GM19351 (cell line): ENCODE measurements at regions not wholly inside any gene's neighbourhood (a gene's known extent, or its start where the extent isn't known, plus 50 kb on each side); places are given as distances from the start of the nearest gene placed in this dataset.

Source experiments
- ATAC-seq: cut with Tn5 transposase; IDR thresholded peaks from one replicate; pipeline ENCODE4 v1.9.1; 2021; ENCODE audit warnings: mild to moderate bottlenecking, moderate library complexity; ENCODE audit not compliant: unreplicated experiment

DNA sequence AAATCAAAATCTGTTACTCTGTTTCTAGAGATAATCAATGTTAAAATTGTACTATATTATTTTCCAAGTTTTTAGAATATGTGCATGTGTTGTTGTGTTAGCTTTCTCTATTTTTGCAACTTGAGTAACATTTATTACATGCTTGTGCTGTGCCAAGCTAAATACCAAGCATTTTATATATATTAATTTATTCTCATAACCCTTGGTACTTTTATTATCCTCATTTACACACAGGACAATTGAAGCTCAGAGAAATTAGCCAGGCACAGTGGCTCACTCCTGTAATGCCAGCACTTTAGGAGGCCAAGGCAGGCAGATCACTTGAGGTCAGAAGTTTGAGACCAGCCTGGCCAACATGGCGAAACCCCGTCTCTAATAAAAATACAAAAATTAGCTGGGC is 254.0 kb upstream of the DMRT1 start:
- no peak for ATAC-seq

DNA sequence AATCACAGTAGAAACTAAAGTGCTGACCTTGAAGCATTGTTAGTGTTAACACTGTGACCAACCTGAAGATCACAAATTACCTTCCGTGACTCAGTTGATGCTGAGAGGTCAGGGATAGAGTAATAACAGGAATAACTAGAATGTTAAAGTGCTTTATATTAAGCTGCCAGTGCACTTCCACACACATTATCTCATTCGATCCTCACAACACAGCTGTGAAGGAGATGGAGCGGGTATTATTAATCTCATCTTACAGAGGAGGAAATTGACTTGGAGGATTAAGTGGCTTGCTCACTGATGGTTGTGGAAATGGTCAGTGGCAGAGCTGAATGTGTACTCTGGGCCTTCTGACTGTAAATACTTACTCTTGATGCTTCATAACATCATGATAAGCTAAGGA is 252.5 kb upstream of the DMRT1 start:
- no peak for ATAC-seq

DNA sequence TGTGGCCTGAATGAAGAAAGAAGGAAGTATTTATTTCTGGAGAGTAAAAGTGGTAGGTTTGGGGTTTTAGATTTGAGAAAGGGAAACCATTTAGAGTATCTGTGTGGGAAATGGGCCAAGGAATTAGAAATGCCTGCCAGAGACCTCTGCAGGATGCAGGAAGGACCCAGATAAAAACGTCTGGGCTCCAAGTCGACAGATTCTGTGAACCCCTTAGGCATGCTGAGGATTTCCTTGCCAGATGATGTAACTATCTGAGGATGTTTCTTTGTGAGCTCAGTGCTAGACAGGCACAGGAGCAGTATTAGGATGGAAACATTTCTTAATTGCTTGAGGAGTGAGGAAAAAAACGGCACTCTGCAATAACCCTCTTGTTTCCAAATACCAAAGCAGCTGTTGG is 251.8 kb upstream of the DMRT1 start:
- no peak for ATAC-seq

DNA sequence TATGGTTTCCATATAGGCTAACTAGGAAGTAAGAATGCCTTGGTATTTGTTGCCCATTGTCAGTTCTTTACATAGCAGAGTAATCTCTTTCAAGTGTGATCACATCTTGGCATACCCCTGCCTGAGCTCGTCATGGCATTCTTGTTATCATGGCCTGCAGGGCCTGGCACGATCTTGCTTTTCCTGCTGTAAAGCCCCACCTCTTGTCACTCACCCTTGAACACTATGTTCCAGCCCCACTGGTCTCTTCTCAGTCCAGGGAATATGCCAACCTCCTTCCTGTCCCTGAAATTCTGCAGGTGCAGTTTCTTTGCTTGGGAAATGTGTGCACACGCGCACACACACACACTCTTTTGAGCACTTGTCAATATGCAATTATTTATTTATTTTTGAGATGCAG is 250.2 kb upstream of the DMRT1 start:
- no peak for ATAC-seq

DNA sequence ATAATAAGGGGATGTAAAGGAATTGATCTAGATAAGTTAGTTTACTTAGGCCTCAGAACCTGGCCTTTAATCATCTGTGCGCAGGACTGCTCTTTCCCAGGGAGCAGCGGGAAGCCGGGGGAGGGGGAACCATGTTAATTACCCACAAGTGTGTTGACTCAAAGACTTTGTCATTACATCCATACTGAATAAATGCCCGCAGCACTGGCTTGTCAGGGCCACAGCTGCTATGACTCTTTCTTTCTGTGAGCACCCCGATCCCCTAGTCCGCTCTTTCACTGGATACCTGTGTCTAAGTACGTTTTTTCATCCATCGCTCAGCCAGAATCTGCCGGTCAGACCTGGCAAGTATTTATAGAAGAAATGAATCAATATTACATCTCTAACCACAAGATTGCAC is 249.3 kb upstream of the DMRT1 start:
- ATAC-seq, result no peak

DNA sequence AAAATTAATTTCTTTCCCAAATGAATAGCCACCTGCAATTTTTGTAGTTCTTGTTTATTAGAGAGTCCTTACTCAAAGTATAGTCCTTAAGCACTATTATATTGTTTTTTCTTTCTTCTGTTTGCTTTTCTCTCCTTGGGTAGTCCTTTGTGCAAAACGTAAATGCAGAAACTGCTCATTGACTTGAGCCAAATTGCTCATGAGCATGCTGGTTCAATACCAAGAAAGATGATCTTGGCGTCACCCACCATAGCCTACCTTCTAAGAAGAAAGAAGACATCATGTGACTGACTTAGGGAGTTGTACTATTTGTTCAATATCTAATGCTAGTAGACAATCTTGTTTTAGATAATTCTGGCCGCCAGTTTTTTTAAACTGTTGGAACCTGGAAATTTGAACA is 248.8 kb upstream of the DMRT1 start:
- ATAC-seq, result no peak

DNA sequence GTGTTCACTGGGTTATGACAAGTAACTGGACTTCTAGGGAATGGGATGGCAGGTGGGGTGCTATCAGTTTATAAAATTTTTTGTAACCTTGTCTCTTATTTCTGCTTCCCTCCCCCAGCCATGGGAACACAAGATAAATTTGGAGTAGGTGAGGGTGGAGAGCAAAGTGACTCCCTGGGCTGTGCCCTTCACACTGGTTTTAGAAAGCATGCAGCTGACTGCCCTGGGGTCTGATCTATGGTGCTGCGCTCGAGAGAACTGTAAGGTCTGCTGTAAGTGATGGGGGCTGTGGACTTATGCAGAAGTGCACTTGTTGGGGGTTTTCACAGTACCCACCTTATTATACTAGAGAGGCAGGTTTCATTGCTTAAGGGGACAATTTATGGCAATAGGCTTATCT is 247.7 kb upstream of the DMRT1 start:
- no peak for ATAC-seq

DNA sequence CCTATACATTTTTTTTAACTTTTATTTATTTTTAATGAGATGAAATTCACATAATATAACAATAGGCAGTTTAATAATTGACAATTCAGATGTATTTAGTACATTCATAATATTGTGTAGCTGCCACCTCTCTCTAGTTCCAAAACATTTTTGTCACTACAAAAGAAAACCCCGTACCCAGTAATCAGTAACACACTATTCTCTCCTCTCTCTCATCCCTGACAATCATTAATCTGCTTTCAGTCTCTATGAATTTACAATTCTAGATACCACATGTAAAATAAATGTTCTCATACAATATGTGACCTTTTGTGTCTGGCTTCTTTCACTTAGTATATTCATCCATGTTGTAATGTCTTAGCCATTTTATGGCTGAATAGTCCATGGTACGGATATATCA is 244.8 kb upstream of the DMRT1 start:
- ATAC-seq, result no peak

DNA sequence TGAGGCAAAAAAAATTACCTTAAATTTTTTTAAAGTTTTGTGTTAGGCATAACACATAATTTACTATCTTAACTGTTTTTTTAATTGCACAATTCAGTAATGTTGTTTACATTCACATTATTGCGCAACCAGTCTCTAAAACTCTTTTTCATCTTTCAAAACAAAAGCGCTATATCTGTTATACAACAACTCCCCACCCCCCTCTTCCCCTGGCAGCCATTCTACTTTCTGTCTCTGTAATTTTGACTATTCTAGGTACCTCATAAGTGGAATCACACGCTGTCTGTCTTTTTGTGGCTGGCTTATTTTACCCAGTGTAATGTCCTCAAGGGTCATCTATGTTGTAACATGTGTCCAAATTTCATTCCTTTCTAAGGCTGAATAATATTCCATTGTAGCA is 241.5 kb upstream of the DMRT1 start:
- ATAC-seq, result no peak

DNA sequence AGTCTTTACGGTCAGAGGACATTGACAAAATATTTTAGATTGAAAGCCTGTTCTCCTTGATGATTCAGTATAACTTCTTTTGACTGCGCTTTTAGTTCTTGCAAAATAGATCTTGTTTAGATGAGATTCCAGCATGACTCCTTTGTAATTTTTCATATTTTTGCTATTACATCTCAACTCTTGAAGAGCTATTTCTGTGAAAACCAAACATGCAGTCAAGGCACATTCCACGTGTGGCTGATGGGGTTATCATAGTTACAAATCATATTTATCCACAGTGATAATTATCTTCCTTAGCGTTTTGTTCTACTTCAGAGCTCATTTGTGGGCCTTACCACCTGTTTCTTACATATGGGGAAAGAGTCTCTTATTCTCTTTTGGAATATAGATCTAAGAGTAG is 238.8 kb upstream of the DMRT1 start:
- no peak for ATAC-seq

DNA sequence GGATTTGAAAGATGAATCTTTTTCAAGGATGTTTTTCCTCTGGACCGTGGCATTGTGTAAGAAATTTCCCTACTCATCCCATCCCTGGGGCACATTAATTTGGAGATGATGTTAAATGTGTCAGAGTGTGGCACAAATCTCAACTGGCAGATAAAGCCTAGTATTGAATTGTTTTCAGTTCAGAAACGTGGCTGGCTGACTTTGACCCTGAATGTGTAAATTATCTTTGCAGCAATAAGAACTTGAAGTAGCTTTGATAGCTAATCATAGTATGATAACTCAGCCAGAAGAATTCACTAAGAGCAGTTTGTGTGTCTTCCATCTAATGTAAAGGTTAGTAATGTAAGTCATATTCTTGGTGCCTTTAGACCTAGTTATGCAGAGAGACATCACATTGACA is 238.4 kb upstream of the DMRT1 start:
- ATAC-seq, result no peak

DNA sequence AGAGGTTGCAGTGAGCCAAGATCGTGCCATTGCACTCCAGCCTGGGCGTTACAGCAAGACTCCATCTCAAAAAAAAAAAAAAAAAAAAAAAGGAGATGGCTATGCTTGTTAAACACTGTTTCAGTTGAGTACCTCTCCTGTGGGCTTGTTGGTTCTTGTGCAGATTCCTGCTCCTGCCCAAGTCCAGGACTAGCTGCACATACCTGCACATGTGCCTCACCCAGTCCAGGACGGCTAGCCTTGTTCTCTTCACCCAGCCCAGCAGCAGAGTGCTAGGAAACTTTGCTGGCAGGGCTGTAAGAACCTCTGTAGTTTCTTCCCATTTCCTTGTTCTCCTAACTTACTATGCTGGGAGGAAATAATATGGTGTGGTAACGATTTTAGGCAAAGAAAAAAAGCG is 234.1 kb upstream of the DMRT1 start:
- ATAC-seq, result no peak

DNA sequence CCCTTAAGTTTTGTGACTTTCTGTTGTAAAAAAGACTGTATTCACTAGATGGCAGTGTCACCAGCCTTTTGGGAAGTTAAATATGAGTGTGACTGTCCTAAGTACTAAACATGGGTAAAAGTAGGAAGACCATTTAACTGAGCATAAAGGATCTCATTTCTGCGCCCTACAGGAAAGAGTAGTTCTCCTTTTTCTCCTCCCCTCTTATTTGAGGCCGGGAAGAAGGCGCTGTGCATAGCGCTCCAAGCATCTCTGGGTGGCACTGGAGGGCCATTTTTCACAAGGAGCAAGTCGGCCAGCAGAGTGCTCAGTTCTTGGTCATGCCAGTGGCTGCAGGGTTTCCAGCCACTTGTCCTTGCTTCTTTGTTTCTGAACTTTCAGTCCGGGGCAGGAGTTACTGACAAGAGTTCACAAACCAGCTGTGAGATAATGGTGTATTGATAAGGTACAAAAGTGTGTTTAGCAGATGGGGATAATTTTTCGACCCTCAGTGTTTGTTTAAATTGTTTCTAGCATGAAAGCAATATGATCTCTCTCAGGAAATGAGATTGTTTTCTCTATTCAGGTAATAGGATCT is 227.6 kb upstream of the DMRT1 start:
- ATAC-seq, result peak; percentile 98

DNA sequence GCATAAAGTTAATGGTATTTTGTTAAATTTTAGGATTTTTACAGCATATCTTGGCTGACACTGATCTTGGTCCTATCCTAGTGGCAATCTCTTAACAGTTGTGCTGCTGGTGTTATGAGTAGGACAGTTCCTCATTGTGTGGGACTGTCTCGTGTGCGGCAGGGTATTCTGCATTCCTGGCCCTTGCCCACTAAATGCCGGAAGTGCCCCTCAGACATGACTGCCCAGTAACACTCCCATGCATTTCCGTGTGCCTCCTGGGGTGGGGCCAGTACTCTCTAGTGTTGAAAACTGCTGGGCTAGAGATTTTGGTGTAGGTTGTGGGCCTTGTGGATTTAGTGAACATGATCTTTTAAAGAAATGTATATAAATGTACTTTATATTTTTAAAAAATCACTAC is 227.1 kb upstream of the DMRT1 start:
- ATAC-seq, result no peak

DNA sequence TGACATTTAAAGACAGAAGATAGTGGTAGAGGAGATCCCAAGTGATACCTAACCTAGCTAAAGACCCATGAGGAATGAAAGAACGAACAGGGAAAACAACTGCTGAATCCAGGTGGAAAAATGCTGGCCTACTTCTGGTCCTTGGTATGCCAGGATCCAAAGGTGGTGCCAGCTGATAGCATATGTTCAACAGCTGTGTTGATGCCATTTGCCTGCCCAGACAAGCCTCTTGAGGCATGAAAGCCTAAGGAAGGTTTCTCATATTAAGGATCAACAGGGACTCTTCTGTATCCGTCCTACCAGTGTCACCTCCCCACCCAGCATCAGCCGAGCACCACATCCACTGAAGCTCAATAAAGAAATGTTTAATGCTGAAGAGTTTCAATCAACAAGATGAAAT is 225.7 kb upstream of the DMRT1 start:
- no peak for ATAC-seq

DNA sequence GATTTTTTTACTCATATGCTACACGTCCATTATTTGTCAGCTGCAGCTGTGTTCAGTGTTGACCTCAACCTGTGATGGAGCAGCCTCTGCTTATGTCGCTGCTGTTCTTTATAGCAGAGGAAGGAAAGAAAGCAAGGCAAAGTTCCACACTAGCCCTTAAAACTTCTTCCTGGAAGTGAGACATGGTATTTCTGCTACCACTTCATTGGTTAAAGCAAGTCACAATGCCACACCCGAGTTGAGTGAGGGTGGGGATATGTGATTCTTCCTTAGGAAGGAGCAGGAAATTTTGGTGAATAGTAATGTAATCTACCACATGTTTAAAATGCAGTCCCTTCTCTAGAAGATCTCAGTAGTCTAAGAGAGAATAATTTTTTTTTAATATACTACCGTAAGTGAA is 224.8 kb upstream of the DMRT1 start:
- no peak for ATAC-seq

DNA sequence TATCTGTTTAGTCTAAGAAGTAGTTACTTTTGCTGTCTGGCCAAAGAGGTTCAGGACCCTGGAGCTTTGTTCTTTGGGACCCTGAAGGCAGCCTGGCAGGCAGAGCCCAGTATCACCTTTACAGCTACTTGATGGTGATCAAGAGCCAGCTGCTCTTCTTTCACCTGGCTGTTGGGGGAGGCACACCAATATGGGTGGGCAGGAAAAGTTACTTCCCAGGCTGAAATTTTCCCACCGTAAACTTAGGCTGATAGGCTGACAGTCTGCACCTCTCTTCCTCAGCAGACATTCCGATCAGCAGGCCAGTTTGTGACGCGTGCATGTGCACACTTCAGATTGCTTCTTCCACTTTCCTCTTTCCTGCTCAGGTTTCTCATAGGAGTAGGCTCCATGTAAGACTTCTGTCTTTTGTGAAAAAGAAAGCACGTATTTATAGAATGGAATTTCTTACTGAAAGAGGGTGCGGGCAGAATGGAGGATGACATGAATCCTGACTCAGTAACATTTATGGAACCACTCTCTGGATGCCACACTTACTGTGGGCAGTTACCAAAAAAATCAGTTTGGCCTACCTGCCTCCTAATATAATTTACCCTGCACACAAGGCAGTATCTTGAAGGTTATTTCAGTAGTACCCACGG is 223.9 kb upstream of the DMRT1 start:
- ATAC-seq, result no peak

DNA sequence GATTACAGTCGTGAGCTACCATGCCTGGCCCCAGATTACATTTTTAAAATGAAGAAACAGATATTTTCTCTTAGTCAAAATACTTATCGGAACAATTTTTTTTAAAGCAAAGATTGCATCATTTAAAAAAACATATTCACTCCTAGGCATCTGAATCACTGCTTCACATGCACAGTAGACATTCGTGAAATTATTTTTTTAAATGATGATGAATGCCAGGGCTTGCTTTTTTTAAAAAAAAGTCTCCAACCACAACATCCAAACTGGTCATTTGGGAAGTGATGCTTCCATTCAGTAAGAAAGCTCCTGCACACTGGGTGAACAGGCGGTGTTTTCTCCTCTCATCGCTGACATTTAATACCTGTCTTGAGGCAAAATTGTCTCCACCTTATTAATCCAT is 223.0 kb upstream of the DMRT1 start:
- ATAC-seq, result no peak

DNA sequence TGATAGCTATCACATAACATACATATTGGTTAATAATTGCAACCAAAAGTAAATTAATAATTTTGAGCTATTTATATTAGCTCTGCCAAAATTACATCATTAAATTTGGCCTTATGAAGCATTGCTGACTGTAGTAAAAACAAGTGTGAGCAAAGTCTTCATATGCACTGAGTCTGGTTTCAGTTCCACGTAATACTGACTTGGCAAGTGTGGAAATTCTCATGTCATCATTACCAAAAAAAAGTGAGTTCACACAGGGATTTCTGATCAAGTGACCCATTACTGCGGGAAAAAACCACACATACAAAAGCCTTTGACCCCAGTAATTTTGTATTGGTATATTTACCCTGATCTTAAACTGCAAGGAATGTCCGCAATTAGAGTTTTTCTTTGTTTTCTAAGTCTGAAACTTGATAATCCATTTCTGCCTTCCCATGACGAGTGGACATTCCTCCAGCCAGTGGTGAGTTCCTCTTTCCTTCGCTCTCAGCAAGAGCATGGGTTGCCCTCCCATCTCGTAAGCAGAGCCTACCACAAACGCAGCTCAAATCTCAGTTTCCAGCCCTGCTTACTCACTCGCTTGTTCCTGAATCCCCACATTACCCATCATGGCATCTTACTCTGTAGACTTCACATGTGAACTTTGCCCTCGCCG is 220.2 kb upstream of the DMRT1 start:
- no peak for ATAC-seq

DNA sequence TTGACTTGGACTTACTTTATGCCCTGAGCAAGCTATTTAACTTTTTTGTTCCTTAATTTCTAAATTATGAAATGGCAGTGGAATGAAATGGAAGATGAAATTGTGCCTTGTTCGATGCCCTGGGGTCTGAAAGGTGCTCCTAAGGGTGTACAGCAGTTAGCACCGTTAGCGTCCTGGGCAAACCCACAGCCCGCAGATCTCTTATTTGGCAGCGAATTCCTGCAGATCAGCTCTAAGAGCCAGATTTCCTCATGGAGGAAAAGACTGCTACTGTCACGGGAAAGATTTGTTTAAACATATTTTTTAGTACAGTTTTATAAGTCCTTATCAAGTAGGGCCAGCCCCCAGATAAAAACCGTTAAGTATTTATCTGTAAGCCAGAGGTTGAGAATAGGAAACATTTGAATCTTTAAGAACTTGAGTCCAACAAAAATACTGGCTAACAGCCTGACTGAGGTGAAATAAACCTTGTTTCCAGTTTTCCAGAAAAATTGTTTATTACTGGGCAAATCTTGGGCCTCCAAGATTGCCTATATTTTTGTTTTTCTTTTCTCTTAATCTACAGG is 216.5 kb upstream of the DMRT1 start:
- no peak for ATAC-seq

DNA sequence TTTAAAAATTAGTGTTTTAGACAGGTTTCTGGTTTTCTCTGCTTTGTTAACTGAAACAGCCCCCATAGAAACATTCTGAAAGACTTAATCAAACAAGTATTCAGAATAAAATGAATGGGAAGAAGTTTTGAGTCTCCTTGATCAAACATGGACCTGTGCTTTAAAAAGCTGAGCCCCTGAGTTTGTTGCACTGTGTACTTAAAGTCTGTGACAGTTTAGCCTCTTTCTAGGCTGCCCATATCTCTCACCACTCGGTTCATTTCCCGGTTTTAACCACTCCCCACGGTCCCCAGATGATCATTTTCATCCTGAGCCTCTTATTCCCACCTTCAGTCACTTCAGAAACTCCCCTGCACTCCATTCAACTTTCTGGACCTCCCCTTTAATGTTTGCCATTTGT is 215.9 kb upstream of the DMRT1 start:
- no peak for ATAC-seq

DNA sequence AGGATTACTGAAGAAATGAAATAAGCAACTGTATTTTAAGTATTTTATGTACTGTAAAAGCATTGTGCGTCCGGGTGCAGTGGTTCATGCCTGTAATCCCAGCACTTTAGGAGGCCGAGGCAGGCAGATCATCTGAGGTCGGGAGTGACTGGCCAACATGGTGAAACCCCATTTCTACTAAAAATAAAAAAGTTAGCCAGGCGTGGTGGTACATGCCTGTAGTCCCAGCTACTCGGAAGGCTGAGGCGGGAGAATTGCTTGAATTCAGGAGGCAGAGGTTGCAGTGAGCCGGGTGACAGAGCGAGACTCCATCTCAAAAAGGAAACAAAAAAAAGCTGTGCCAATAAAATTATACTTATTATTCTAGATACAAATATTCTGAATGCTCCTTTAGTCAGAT is 215.4 kb upstream of the DMRT1 start:
- peak; percentile 2 for ATAC-seq
